ENCODE measurements at regions not wholly inside any gene's neighbourhood (a gene's known extent, or its start where the extent isn't known, plus 50 kb on each side); places are given as distances from the start of the nearest gene placed in this dataset.
"Not testable (repeated sequence)": the region's sequence is repeated elsewhere in the genome, so short reads cannot be mapped to it uniquely, and the experiment has no call there.

DNA sequence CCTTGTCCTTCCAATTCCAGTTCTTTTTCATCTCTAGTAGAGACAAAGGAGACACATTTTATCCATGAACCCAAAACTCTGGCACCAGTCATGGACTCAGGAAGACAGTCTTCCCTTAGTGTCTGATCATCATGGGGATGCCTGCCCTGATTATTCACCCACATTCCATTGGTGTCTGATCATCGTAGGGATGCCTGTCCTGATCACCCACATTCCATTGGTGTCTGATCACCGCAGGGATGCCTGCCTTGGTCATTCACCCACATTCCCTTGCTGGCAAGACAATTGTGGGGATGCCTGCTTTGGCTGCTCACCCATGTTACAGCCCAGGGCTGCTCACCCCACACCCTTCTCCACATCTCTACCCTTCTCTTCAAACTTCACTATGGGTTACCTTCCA is 136.9 kb downstream of the ZNF675 start:
- DNase-seq; H3K4me1 ChIP-seq (ENCODE audit: control extremely low read depth in 1 of 4, control insufficient read depth in 4 of 4, insufficient read depth in 4 of 4, low read length in 3 of 4); CTCF ChIA-PET; POLR2A ChIA-PET; H3K9me3 ChIP-seq (ENCODE audit: control extremely low read depth in 1 of 5, control insufficient read depth in 4 of 5, insufficient read depth in 2 of 5, low read depth in 1 of 5, low read length in 4 of 5); H3K36me3 ChIP-seq (ENCODE audit: control insufficient read depth in 4 of 4, insufficient read depth in 4 of 4, low read length in 3 of 4); H3K27ac ChIP-seq (ENCODE audit: insufficient read depth in 1 of 2, low read depth in 1 of 2, low read length in 2 of 2, poor library complexity in 1 of 2, severe bottlenecking in 2 of 2); H3K4me3 ChIP-seq (ENCODE audit: control insufficient read depth in 1 of 7, extremely low read depth in 1 of 7, insufficient read depth in 4 of 7, low read depth in 2 of 7, low read length in 6 of 7); H3K27me3 ChIP-seq (replicated peaks in 2 of 5; ENCODE audit: control insufficient read depth in 4 of 5, insufficient read depth in 5 of 5, low read length in 4 of 5): not testable (repeated sequence)
- WGBS (ENCODE audit: insufficient coverage): 90% methylated on average over 2 of the region's 2 CpGs

DNA sequence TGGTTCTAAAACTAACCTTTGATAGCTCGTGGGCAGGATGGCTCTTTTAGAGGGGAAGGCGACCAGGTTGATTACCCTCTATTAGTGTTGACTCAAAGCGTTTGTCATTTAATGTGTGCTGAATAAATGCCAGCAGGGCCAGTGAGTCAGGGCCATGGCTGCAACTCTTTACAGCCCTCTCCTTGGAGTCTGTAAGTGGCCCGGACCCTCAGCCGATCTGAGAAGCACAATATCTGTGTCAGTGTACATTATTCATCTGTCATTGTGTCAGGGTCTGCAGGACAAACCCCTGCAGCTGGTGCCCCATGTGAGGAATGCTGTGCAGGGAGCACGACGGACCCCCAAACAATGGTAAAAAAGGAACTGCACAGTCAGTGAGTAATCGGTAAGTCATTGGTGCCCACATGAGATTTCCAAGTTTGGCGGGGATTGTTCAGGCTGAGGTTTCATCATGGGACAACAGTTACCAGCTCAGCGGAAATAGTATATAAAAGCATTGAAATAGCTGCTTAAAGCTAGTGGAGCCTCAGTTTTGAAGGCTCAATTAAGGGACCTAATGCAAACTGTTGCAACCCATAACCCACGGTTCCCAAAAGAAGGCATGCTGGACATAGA is 139.1 kb downstream of the ZNF675 start:
- Histone ChIP-seq H3K4me1 (ENCODE audit: control extremely low read depth in 1 of 4, control insufficient read depth in 4 of 4, insufficient read depth in 4 of 4, low read length in 3 of 4) (no peaks in the 10 kb centered on the region), H3K27ac (ENCODE audit: insufficient read depth in 1 of 2, low read depth in 1 of 2, low read length in 2 of 2, poor library complexity in 1 of 2, severe bottlenecking in 2 of 2) (no peak overlapping the region), H3K27me3 (replicated peaks in 2 of 5; ENCODE audit: control insufficient read depth in 4 of 5, insufficient read depth in 5 of 5, low read length in 4 of 5) (no peaks in the 10 kb centered on the region), H3K4me3 (ENCODE audit: control insufficient read depth in 1 of 7, extremely low read depth in 1 of 7, insufficient read depth in 4 of 7, low read depth in 2 of 7, low read length in 6 of 7) (no peak overlapping the region), H3K9me3 (ENCODE audit: control extremely low read depth in 1 of 5, control insufficient read depth in 4 of 5, insufficient read depth in 2 of 5, low read depth in 1 of 5, low read length in 4 of 5) (peaks cover 0 to 10% (median 7%) of the 10 kb centered on the region in 5 experiments), H3K36me3 (ENCODE audit: control insufficient read depth in 4 of 4, insufficient read depth in 4 of 4, low read length in 3 of 4) (no peaks in the 10 kb centered on the region)
- DNase-seq: no peak
- ChIA-PET POLR2A (no interaction called here), CTCF (no interaction called here)
- WGBS (ENCODE audit: insufficient coverage): 86% methylated on average over 10 of the region's 11 CpGs

DNA sequence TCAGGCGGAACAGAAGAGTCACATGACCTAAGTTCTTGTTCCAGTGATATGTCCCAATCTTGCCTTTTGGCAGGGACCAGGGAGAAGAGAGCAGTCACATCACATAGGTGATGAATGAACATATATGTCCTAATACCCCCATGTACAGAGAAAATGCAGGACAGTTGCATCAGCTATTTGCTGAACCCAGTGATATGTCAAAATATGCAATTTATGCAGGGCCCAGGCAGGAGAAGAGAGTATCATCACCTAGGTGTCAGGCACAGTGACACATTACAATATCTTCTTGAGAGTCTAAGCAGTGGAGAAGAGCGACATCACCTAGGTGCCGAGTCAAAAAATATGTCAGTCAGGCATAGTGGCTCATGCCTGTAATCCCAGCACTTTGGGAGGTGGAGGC is 139.9 kb downstream of the ZNF675 start:
- CTCF ChIA-PET: no interaction called here
- WGBS (ENCODE audit: insufficient coverage): 96% methylated on average over 3 of the region's 3 CpGs
- POLR2A ChIA-PET: no interaction called here

DNA sequence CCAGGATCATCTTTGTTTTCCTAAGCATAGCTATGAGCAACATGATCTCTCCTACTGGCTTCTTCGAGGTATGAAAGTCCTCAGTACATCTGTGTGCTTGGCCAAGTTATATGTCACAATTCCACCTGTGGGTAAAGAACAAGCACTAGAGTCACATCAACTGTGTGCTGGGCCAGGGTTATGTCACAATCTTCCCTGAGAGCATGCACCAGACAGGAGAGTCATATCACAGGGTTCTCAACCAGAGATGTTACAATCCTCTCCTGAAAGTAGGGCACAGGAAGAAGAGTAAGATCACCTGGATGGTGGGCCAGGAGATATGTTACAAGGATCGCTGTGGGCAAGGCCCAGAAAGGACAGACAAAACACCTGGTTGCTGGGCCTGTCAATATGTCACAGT is 143.7 kb downstream of the ZNF675 start:
- no peak for DNase-seq
- no peak overlapping the region for H3K27ac ChIP-seq (ENCODE audit: insufficient read depth in 1 of 2, low read depth in 1 of 2, low read length in 2 of 2, poor library complexity in 1 of 2, severe bottlenecking in 2 of 2)
- 91% methylated on average over 2 of the region's 2 CpGs for WGBS (ENCODE audit: insufficient coverage)
- H3K36me3 ChIP-seq (ENCODE audit: control insufficient read depth in 4 of 4, insufficient read depth in 4 of 4, low read length in 3 of 4): no peaks in the 10 kb centered on the region
- H3K4me1 ChIP-seq (ENCODE audit: control extremely low read depth in 1 of 4, control insufficient read depth in 4 of 4, insufficient read depth in 4 of 4, low read length in 3 of 4): no peaks in the 10 kb centered on the region
- POLR2A ChIA-PET: no interaction called here
- peaks cover 0 to 8% (median 6%) of the 10 kb centered on the region in 5 experiments for H3K9me3 ChIP-seq (ENCODE audit: control extremely low read depth in 1 of 5, control insufficient read depth in 4 of 5, insufficient read depth in 2 of 5, low read depth in 1 of 5, low read length in 4 of 5)
- CTCF ChIA-PET: no interaction called here
- no peaks in the 10 kb centered on the region for H3K27me3 ChIP-seq (replicated peaks in 2 of 5; ENCODE audit: control insufficient read depth in 4 of 5, insufficient read depth in 5 of 5, low read length in 4 of 5)
- no peak overlapping the region for H3K4me3 ChIP-seq (ENCODE audit: control insufficient read depth in 1 of 7, extremely low read depth in 1 of 7, insufficient read depth in 4 of 7, low read depth in 2 of 7, low read length in 6 of 7)

More for the DNA sequence above, 139.9 kb downstream of the ZNF675 start:
- no peaks in the 10 kb centered on the region for H3K4me1 ChIP-seq (ENCODE audit: control extremely low read depth in 1 of 4, control insufficient read depth in 4 of 4, insufficient read depth in 4 of 4, low read length in 3 of 4)
- no peaks in the 10 kb centered on the region for H3K27me3 ChIP-seq (replicated peaks in 2 of 5; ENCODE audit: control insufficient read depth in 4 of 5, insufficient read depth in 5 of 5, low read length in 4 of 5)
- no peaks in the 10 kb centered on the region for H3K36me3 ChIP-seq (ENCODE audit: control insufficient read depth in 4 of 4, insufficient read depth in 4 of 4, low read length in 3 of 4)
- no peak overlapping the region for H3K27ac ChIP-seq (ENCODE audit: insufficient read depth in 1 of 2, low read depth in 1 of 2, low read length in 2 of 2, poor library complexity in 1 of 2, severe bottlenecking in 2 of 2)
- H3K9me3 ChIP-seq (ENCODE audit: control extremely low read depth in 1 of 5, control insufficient read depth in 4 of 5, insufficient read depth in 2 of 5, low read depth in 1 of 5, low read length in 4 of 5): peaks cover 0 to 10% (median 7%) of the 10 kb centered on the region in 5 experiments
- DNase-seq: no peak
- H3K4me3 ChIP-seq (ENCODE audit: control insufficient read depth in 1 of 7, extremely low read depth in 1 of 7, insufficient read depth in 4 of 7, low read depth in 2 of 7, low read length in 6 of 7): no peak overlapping the region

DNA sequence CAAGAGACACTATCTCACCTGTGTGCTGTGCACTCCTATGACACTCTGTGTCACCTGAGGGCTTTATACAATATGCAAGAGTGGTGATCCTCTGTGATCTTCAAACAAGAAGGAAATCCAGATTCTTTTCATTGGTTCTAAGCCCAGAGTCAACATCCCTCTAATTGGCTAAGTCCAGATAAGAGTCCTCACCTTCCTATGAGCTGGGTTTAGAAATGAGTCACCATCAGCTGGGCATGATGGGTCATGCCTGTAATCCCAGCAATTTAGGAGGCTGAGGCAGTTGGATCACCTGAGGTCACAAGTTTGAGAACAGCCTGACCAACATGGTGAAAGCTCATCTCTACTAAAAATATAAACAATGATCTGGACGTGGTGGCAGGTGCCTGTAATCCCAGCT is 144.4 kb downstream of the ZNF675 start:
- Histone ChIP-seq H3K9me3 (ENCODE audit: control extremely low read depth in 1 of 5, control insufficient read depth in 4 of 5, insufficient read depth in 2 of 5, low read depth in 1 of 5, low read length in 4 of 5) (peaks cover 0 to 11% (median 7%) of the 10 kb centered on the region in 5 experiments), H3K27ac (ENCODE audit: insufficient read depth in 1 of 2, low read depth in 1 of 2, low read length in 2 of 2, poor library complexity in 1 of 2, severe bottlenecking in 2 of 2) (no peak overlapping the region), H3K27me3 (replicated peaks in 2 of 5; ENCODE audit: control insufficient read depth in 4 of 5, insufficient read depth in 5 of 5, low read length in 4 of 5) (no peaks in the 10 kb centered on the region), H3K36me3 (ENCODE audit: control insufficient read depth in 4 of 4, insufficient read depth in 4 of 4, low read length in 3 of 4) (no peaks in the 10 kb centered on the region), H3K4me3 (ENCODE audit: control insufficient read depth in 1 of 7, extremely low read depth in 1 of 7, insufficient read depth in 4 of 7, low read depth in 2 of 7, low read length in 6 of 7) (no peak overlapping the region), H3K4me1 (ENCODE audit: control extremely low read depth in 1 of 4, control insufficient read depth in 4 of 4, insufficient read depth in 4 of 4, low read length in 3 of 4) (no peaks in the 10 kb centered on the region)
- POLR2A ChIA-PET: no interaction called here
- 80% methylated on average over 1 of the region's 1 CpG for whole genome bisulfite sequencing (ENCODE audit: insufficient coverage)
- DNase-seq: no peak
- CTCF ChIA-PET: no interaction called here

DNA sequence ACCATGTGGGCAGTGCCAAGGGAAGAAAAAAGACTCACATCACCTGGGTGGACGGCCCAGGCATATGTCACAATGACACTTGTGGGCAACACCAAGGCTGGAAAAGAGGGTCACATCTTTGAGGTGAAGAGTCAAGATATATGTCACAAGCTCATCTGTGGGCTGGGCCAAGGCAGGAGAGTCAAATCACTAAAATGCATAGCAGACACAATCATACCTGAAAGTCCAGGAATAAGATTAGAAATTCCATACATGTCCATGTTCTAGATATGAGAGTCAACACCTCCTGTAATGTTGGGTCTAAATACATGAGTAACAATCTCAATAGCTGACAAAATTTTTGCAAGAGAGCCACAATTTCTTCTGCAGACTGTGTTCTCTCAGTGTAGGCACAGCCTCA is 145.0 kb downstream of the ZNF675 start:
- Histone ChIP-seq H3K4me3 (ENCODE audit: control insufficient read depth in 1 of 7, extremely low read depth in 1 of 7, insufficient read depth in 4 of 7, low read depth in 2 of 7, low read length in 6 of 7) (no peak overlapping the region), H3K9me3 (ENCODE audit: control extremely low read depth in 1 of 5, control insufficient read depth in 4 of 5, insufficient read depth in 2 of 5, low read depth in 1 of 5, low read length in 4 of 5) (peaks cover 0 to 11% (median 7%) of the 10 kb centered on the region in 5 experiments), H3K27me3 (replicated peaks in 2 of 5; ENCODE audit: control insufficient read depth in 4 of 5, insufficient read depth in 5 of 5, low read length in 4 of 5) (no peaks in the 10 kb centered on the region), H3K36me3 (ENCODE audit: control insufficient read depth in 4 of 4, insufficient read depth in 4 of 4, low read length in 3 of 4) (no peaks in the 10 kb centered on the region), H3K27ac (ENCODE audit: insufficient read depth in 1 of 2, low read depth in 1 of 2, low read length in 2 of 2, poor library complexity in 1 of 2, severe bottlenecking in 2 of 2) (no peak overlapping the region), H3K4me1 (ENCODE audit: control extremely low read depth in 1 of 4, control insufficient read depth in 4 of 4, insufficient read depth in 4 of 4, low read length in 3 of 4) (no peaks in the 10 kb centered on the region)
- ChIA-PET CTCF (no interaction called here), POLR2A (no interaction called here)
- no peak for DNase-seq
- 100% methylated on average over 1 of the region's 1 CpG for WGBS (ENCODE audit: insufficient coverage)

DNA sequence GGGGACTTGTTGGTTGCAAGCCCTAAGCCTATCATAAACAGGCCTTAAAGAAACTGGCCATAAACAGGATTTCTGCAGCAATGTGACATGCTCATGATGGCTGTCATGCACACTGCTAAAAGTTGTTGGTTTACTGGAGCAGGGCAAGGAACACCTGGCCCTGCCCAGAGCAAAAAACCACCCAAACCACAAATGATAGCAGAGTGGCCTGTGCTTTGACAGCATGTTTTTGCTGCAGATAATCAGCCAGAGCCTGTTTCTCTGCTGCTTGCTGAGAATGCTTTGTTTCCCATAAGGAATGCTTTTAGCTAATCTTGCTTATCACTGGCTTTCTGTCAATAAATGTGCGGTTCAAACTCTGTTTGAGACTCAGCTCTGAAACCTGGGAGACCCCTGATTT is 144.9 kb upstream of the ZNF91 start:
- H3K27ac ChIP-seq (ENCODE audit: insufficient read depth in 1 of 2, low read depth in 1 of 2, low read length in 2 of 2, poor library complexity in 1 of 2, severe bottlenecking in 2 of 2); POLR2A ChIA-PET; DNase-seq; H3K4me1 ChIP-seq (ENCODE audit: control extremely low read depth in 1 of 4, control insufficient read depth in 4 of 4, insufficient read depth in 4 of 4, low read length in 3 of 4); H3K9me3 ChIP-seq (ENCODE audit: control extremely low read depth in 1 of 5, control insufficient read depth in 4 of 5, insufficient read depth in 2 of 5, low read depth in 1 of 5, low read length in 4 of 5); H3K27me3 ChIP-seq (replicated peaks in 2 of 5; ENCODE audit: control insufficient read depth in 4 of 5, insufficient read depth in 5 of 5, low read length in 4 of 5); H3K4me3 ChIP-seq (ENCODE audit: control insufficient read depth in 1 of 7, extremely low read depth in 1 of 7, insufficient read depth in 4 of 7, low read depth in 2 of 7, low read length in 6 of 7); CTCF ChIA-PET; H3K36me3 ChIP-seq (ENCODE audit: control insufficient read depth in 4 of 4, insufficient read depth in 4 of 4, low read length in 3 of 4): not testable (repeated sequence)
- 80% methylated on average over 1 of the region's 1 CpG for WGBS (ENCODE audit: insufficient coverage)
